ENCODE measurements at regions not wholly inside any gene's neighbourhood (a gene's known extent, or its start where the extent isn't known, plus 50 kb on each side); places are given as distances from the start of the nearest gene placed in this dataset.

DNA sequence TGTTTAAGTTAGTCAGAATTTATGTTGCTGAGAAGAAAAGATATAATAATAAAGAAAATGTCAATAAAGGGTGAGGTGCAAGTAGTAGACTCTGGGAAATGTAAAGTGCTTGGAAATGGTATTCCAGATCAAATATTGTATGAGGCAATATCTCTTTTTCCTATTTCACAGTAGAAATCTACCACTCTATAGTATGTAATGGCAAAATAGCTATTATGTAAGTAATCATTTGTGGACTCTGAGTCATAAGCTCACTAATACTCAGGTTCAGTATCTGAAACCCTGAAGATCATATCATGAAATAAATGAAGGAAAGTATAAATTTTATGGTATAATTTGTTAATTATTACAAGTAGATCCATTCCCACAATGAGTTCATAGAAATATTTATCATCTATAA, 322.1 kb downstream of the PYDC2 start:
- TF ChIP-seq, protein P1, sequence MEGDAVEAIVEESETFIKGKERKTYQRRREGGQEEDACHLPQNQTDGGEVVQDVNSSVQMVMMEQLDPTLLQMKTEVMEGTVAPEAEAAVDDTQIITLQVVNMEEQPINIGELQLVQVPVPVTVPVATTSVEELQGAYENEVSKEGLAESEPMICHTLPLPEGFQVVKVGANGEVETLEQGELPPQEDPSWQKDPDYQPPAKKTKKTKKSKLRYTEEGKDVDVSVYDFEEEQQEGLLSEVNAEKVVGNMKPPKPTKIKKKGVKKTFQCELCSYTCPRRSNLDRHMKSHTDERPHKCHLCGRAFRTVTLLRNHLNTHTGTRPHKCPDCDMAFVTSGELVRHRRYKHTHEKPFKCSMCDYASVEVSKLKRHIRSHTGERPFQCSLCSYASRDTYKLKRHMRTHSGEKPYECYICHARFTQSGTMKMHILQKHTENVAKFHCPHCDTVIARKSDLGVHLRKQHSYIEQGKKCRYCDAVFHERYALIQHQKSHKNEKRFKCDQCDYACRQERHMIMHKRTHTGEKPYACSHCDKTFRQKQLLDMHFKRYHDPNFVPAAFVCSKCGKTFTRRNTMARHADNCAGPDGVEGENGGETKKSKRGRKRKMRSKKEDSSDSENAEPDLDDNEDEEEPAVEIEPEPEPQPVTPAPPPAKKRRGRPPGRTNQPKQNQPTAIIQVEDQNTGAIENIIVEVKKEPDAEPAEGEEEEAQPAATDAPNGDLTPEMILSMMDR (IDR thresholded peaks at IDR 0.05): no peak
- no peak for TF ChIP-seq POLR2A (IDR thresholded peaks at IDR 0.05)
- no peak for TF ChIP-seq EP300 (IDR thresholded peaks at IDR 0.05)

Measured in stomach (tissue), 4 donors.